ENCODE measurements at regions not wholly inside any gene's neighbourhood (a gene's known extent, or its start where the extent isn't known, plus 50 kb on each side); places are given as distances from the start of the nearest gene placed in this dataset.

- no peak for ATAC-seq
- Histone ChIP-seq H3K36me3 (no peaks in the 10 kb centered on the region), H3K27ac (no peak overlapping the region), H3K9me3 (peaks cover 0 to 5% (median 0%) of the 10 kb centered on the region in 3 donors), H3K27me3 (no peaks in the 10 kb centered on the region), H3K4me1 (peaks cover 0 to 5% (median 0%) of the 10 kb centered on the region in 3 donors), H3K4me3 (no peak overlapping the region)
- WGBS, 2 donors (ENCODE audit: low coverage in 1 of 2) = 33 to 53% methylated on average over 3 of the region's 3 CpGs
- TF ChIP-seq EP300 (IDR thresholded peaks at IDR 0.05) = no peak
- no peak for TF ChIP-seq POLR2AphosphoS5 (IDR thresholded peaks at IDR 0.05)
- no peak for TF ChIP-seq CTCF (IDR thresholded peaks at IDR 0.05)
- TF ChIP-seq POLR2A (IDR thresholded peaks at IDR 0.05) = no peak
These were observed 173.7 kb upstream of the HS3ST3A1 start for GRCh38 chr17:13775450-13775849.

DNA sequence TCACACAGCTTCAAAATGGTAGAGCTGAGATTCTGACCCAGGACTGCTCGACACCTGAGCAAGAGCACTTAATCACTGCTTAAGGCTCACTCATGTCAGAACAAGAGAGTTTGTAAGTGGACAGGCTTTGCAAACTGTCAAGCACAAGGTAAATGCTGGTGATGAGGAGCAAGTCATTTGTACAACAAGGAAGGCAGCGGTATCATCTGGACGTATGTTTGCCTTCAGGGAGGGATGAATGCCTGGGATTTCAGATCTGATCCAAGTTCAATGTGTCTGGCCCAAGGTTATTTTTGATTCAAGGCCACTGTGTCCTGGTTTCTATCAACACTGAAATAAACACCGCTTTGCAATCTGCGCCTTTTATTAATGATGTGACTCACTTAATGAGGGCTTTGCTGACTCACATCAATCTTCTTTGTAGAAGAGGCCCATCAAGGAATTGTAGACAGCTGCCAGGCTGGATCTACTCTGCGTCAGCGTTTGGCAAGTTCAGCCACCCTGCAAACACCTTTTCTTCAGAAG lies 174.4 kb upstream of the HS3ST3A1 start:
- 39 to 40% methylated on average over 6 of the region's 7 CpGs for WGBS, 2 donors (ENCODE audit: low coverage in 1 of 2)
- Histone ChIP-seq H3K4me3 (no peak overlapping the region), H3K4me1 (peaks cover 0 to 5% (median 0%) of the 10 kb centered on the region in 3 donors), H3K27ac (no peak overlapping the region), H3K9me3 (no peaks in the 10 kb centered on the region), H3K27me3 (no peaks in the 10 kb centered on the region), H3K36me3 (no peaks in the 10 kb centered on the region)
- TF ChIP-seq POLR2A (IDR thresholded peaks at IDR 0.05) = no peak
- TF ChIP-seq EP300 (IDR thresholded peaks at IDR 0.05) = no peak
- no peak for TF ChIP-seq POLR2AphosphoS5 (IDR thresholded peaks at IDR 0.05)
- no peak for TF ChIP-seq CTCF (IDR thresholded peaks at IDR 0.05)
- no peak for ATAC-seq

DNA sequence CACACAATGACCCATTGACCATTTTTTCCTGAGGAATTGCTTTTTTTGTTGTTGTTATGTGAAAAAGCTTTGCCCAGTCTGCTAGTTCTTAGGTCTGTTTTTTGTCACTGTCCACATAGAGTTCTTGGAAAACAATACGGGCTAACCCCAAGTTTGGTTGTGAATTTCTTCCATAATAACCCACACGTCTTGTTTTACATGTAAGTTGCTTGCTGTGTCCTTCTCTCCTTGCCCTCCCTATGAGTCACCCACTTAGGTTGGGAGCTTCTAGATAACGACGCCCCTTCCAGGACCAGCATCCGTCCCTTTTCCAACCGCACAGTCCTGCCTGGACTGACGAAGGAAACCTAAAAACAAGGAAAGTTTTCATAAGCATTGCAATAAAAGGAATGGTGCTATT lies 175.3 kb upstream of the HS3ST3A1 start:
- WGBS, 2 donors (ENCODE audit: low coverage in 1 of 2) = 63% methylated on average over 4 of the region's 7 CpGs; no CpG with 5 or more reads in 1 of the 2 donors
- Histone ChIP-seq H3K27ac (no peak overlapping the region), H3K4me3 (no peak overlapping the region), H3K4me1 (peaks cover 0 to 5% (median 0%) of the 10 kb centered on the region in 3 donors), H3K36me3 (no peaks in the 10 kb centered on the region), H3K27me3 (no peaks in the 10 kb centered on the region), H3K9me3 (no peaks in the 10 kb centered on the region)
- TF ChIP-seq EP300 (IDR thresholded peaks at IDR 0.05) (no peak), POLR2A (IDR thresholded peaks at IDR 0.05) (no peak), CTCF (IDR thresholded peaks at IDR 0.05) (no peak), POLR2AphosphoS5 (IDR thresholded peaks at IDR 0.05) (no peak)
- no peak for ATAC-seq

DNA sequence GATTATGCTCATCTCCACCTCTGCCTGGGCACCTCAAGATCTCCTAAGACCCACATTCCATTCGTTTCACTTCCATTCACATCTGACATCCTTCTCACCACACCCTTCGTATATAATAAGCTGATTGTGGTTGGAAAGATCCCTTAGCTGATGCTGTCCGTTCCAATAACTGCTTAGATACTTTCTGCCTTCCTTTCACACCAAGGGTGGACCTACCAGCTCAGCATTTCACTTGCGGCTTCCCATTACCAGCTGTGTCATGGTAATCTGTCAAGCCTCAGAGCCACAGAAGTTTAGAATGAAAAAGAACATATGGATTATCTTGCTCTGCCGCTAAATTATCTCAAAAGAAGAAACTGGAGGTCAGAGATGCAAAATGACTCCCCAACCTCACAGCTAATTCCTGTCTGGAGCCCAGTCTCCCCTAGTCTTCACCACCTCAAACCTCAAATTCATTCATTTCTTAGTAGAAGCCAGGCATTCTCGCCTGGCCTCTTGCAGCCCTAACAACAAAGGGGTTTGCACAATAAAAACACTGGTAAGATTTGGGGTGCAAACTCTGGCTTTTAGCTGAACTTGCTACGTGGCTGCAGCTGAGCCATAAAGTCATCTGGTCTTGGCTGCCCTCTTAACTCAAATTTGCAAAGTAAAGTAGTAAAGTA lies 182.8 kb upstream of the HS3ST3A1 start:
- Histone ChIP-seq H3K27ac (no peak overlapping the region), H3K27me3 (no peaks in the 10 kb centered on the region), H3K9me3 (no peaks in the 10 kb centered on the region), H3K4me1 (no peaks in the 10 kb centered on the region), H3K4me3 (no peak overlapping the region), H3K36me3 (no peaks in the 10 kb centered on the region)
- TF ChIP-seq POLR2AphosphoS5 (IDR thresholded peaks at IDR 0.05) (no peak), CTCF (IDR thresholded peaks at IDR 0.05) (no peak), POLR2A (IDR thresholded peaks at IDR 0.05) (no peak), EP300 (IDR thresholded peaks at IDR 0.05) (no peak)
- ATAC-seq = no peak
- WGBS, 2 donors (ENCODE audit: low coverage in 1 of 2) = 44 to 56% methylated on average over 5 to 7 of the region's 7 CpGs

DNA sequence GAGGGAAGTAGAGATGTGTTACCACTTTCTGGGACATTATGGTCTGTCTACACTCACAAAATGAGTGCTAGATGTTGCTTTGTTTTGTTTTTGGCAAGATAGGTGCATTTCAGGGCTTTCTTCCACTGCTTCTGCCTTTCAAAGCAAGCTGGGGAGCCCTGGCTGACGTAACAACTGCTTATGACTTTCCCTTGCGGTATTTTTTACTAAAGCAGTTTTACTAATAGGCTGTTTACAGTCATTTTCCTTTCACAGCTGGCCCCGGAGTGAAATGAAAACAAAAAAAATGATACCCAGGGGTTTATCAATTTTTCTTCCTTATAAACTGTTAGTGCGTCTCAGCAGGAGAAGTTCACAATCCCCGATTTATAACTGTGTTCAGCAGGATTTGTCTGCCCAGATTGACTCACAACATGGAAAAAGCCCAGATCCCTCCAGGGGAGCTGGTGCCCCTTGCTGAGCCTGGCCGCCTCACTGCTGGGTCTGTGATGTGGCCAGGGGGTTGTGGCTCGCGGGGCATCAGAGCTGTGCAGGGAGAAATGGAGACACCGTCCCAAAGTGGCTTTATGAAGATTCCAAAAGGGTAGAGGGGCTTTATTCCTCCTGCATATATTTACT lies 184.4 kb upstream of the HS3ST3A1 start:
- ATAC-seq = no peak
- Histone ChIP-seq H3K27me3 (no peaks in the 10 kb centered on the region), H3K4me3 (no peak overlapping the region), H3K27ac (no peak overlapping the region), H3K36me3 (no peaks in the 10 kb centered on the region), H3K4me1 (no peaks in the 10 kb centered on the region), H3K9me3 (no peaks in the 10 kb centered on the region)
- WGBS, 2 donors (ENCODE audit: low coverage in 1 of 2) = 52% methylated on average over 3 to 8 of the region's 9 CpGs
- TF ChIP-seq POLR2AphosphoS5 (IDR thresholded peaks at IDR 0.05) = no peak
- TF ChIP-seq EP300 (IDR thresholded peaks at IDR 0.05) = no peak
- no peak for TF ChIP-seq POLR2A (IDR thresholded peaks at IDR 0.05)
- no peak for TF ChIP-seq CTCF (IDR thresholded peaks at IDR 0.05)

Measured in gastroesophageal sphincter (tissue), 4 donors.